Hepatocyte (in vitro differentiated cells): ENCODE measurements at regions not wholly inside any gene's neighbourhood (a gene's known extent, or its start where the extent isn't known, plus 50 kb on each side); places are given as distances from the start of the nearest gene placed in this dataset.

Experiments
- DNase-seq: peaks from one replicate; pipeline ENCODE4 v3.0.0-alpha.2; 2016; ENCODE audit warnings: low spot score
- H2AFZ ChIP-seq: fragments of 200-600 bp; sonication (generic); 2 replicates; pipeline ENCODE4 v1.6.0; 2016; ENCODE audit warnings: antibody characterized with exemption, mild to moderate bottlenecking
- H3K27ac ChIP-seq: fragments of 200-600 bp; sonication (generic); 2 replicates; pipeline ENCODE4 v1.5.1; 2016; ENCODE audit warnings: mild to moderate bottlenecking
- H3K27me3 ChIP-seq: fragments of 200-600 bp; sonication (generic); 2 replicates; pipeline ENCODE4 v1.6.1; 2016
- H3K36me3 ChIP-seq: fragments of 200-600 bp; sonication (generic); replicated peaks from 2 replicates; pipeline ENCODE4 v1.5.1; 2016; ENCODE audit warnings: low read depth; ENCODE audit not compliant: insufficient read depth
- H3K4me1 ChIP-seq: fragments of 200-600 bp; sonication (generic); 2 replicates; pipeline ENCODE4 v1.5.1; 2016; ENCODE audit warnings: mild to moderate bottlenecking, moderate library complexity; ENCODE audit not compliant: insufficient read depth
- H3K4me2 ChIP-seq: fragments of 200-600 bp; sonication (generic); 2 replicates; pipeline ENCODE4 v1.6.0; 2016
- H3K4me3 ChIP-seq: fragments of 200-600 bp; sonication (generic); 2 replicates; pipeline ENCODE4 v1.5.1; 2016; ENCODE audit warnings: mild to moderate bottlenecking
- H3K79me2 ChIP-seq: fragments of 200-600 bp; sonication (generic); 2 replicates; pipeline ENCODE4 v1.6.0; 2017; ENCODE audit warnings: mild to moderate bottlenecking
- H3K9me2 ChIP-seq: fragments of 200-600 bp; sonication (generic); replicated peaks from 2 replicates; pipeline ENCODE4 v1.6.0; 2017; ENCODE audit warnings: mild to moderate bottlenecking; ENCODE audit not compliant: insufficient read depth
- H3K9me3 ChIP-seq: fragments of 200-600 bp; sonication (generic); 2 replicates; pipeline ENCODE4 v1.5.1; 2016; ENCODE audit warnings: low read depth, mild to moderate bottlenecking
- H4K20me1 ChIP-seq: fragments of 200-600 bp; sonication (generic); 2 replicates; pipeline ENCODE4 v1.6.0; 2016; ENCODE audit warnings: mild to moderate bottlenecking; ENCODE audit not compliant: insufficient read depth, poor library complexity, severe bottlenecking
- CTCF ChIP-seq: fragments of 200-600 bp; sonication (generic); IDR thresholded peaks from 2 replicates; pipeline ENCODE4 v1.5.1; 2016; ENCODE audit warnings: antibody characterized with exemption, mild to moderate bottlenecking; ENCODE audit not compliant: poor library complexity
- EZH2 ChIP-seq: fragments of 200-600 bp; sonication (generic); IDR thresholded peaks from 2 replicates; pipeline ENCODE4 v1.6.1; 2016; ENCODE audit warnings: antibody characterized with exemption, mild to moderate bottlenecking, borderline replicate concordance
- EZH2phosphoT487 ChIP-seq: fragments of 200-600 bp; sonication (generic); IDR thresholded peaks from one replicate; pipeline ENCODE4 v1.6.1; 2018; ENCODE audit warnings: antibody characterized with exemption, mild to moderate bottlenecking, low read depth, moderate library complexity; ENCODE audit not compliant: unreplicated experiment, severe bottlenecking
- WGBS: methylation state at CpG from one replicate; pipeline ENCODE4 v1.1.6; 2016; ENCODE audit warnings: low lambda C conversion rate; ENCODE audit errors: missing lambda C conversion rate; 5-methylcytosine and 5-hydroxymethylcytosine counted together

DNA sequence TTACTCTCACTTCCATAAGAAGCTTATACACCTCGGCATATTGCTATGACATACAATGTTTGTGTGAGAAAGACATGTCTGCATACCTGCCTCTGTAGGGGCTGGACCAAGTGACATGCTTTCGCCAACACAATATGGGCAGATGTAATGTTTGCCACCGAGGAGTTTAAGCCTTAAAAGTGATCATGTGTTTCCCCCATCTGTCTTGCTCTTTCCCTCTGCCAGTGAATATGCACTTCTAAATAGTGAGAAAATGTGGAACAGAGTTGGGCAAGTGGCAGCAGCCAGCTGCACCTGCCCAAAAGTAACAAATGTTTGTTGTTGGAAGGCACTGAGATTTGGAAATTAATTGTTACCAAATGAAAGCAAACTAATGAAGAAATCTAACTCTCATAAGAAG lies 274.8 kb upstream of the BTBD3 start:
- Histone ChIP-seq H3K4me3 (no peak overlapping the region), H3K9me2 (no peaks in the 10 kb centered on the region), H3K27me3 (no peaks in the 10 kb centered on the region), H3K79me2 (no peaks in the 10 kb centered on the region), H2AFZ (no peak overlapping the region), H3K36me3 (no peaks in the 10 kb centered on the region), H3K27ac (no peak overlapping the region), H3K4me1 (no peaks in the 10 kb centered on the region), H4K20me1 (no peaks in the 10 kb centered on the region), H3K9me3 (no peaks in the 10 kb centered on the region), H3K4me2 (no peak overlapping the region)
- TF ChIP-seq EZH2 (no peak), EZH2phosphoT487 (no peak), CTCF (no peak)
- WGBS = 94% methylated on average over 3 of the region's 3 CpGs
- DNase-seq = no peak

- no peak overlapping the region for H2AFZ ChIP-seq
- no peaks in the 10 kb centered on the region for H3K79me2 ChIP-seq
- DNase-seq = no peak
- H3K4me2 ChIP-seq = no peak overlapping the region
- TF ChIP-seq EZH2phosphoT487 (no peak), CTCF (no peak), EZH2 (no peak)
- H4K20me1 ChIP-seq = no peaks in the 10 kb centered on the region
- H3K27ac ChIP-seq = no peak overlapping the region
- H3K27me3 ChIP-seq = no peaks in the 10 kb centered on the region
- no peaks in the 10 kb centered on the region for H3K36me3 ChIP-seq
- H3K4me1 ChIP-seq = no peaks in the 10 kb centered on the region
- H3K9me3 ChIP-seq = no peaks in the 10 kb centered on the region
- H3K9me2 ChIP-seq = no peaks in the 10 kb centered on the region
- H3K4me3 ChIP-seq = no peak overlapping the region
- WGBS = 80% methylated on average over 6 of the region's 6 CpGs
Observed at GRCh38 chr20:11646359-11646758, 271.3 kb upstream of the BTBD3 start.

- Histone ChIP-seq H3K27ac (no peak overlapping the region), H4K20me1 (no peaks in the 10 kb centered on the region), H2AFZ (no peak overlapping the region), H3K4me3 (no peak overlapping the region), H3K36me3 (no peaks in the 10 kb centered on the region), H3K4me1 (no peaks in the 10 kb centered on the region), H3K27me3 (no peaks in the 10 kb centered on the region), H3K9me3 (no peaks in the 10 kb centered on the region), H3K9me2 (no peaks in the 10 kb centered on the region), H3K4me2 (no peak overlapping the region), H3K79me2 (no peaks in the 10 kb centered on the region)
- TF ChIP-seq EZH2 (no peak), EZH2phosphoT487 (no peak)
- WGBS = 89% methylated on average over 2 of the region's 2 CpGs
- DNase-seq = no peak
Observed at GRCh38 chr20:11650566-11650965, 267.1 kb upstream of the BTBD3 start.

GRCh38 chr20:11651138-11651537 lies 266.6 kb upstream of the BTBD3 start:
- no peaks in the 10 kb centered on the region for H3K36me3 ChIP-seq
- no peaks in the 10 kb centered on the region for H3K9me2 ChIP-seq
- no peak overlapping the region for H3K27ac ChIP-seq
- no peak for DNase-seq
- H4K20me1 ChIP-seq = no peaks in the 10 kb centered on the region
- TF ChIP-seq EZH2 = no peak
- TF ChIP-seq EZH2phosphoT487 = no peak
- no peak for TF ChIP-seq CTCF
- H3K79me2 ChIP-seq = no peaks in the 10 kb centered on the region
- WGBS = 85% methylated on average over 2 of the region's 2 CpGs
- H3K4me1 ChIP-seq = no peaks in the 10 kb centered on the region
- no peak overlapping the region for H2AFZ ChIP-seq
- no peak overlapping the region for H3K4me3 ChIP-seq
- no peak overlapping the region for H3K4me2 ChIP-seq
- no peaks in the 10 kb centered on the region for H3K27me3 ChIP-seq
- no peaks in the 10 kb centered on the region for H3K9me3 ChIP-seq
